ENCODE measurements at regions not wholly inside any gene's neighbourhood (a gene's known extent, or its start where the extent isn't known, plus 50 kb on each side); places are given as distances from the start of the nearest gene placed in this dataset.

- in situ Hi-C loops (cut with MboI; ENCODE audit: low sequenced_read_pairs, unreplicated experiment) = no loop called here
- TF ChIP-seq CTCF (IDR thresholded peaks at IDR 0.05; ENCODE audit: borderline replicate concordance, control extremely low read depth, extremely low read depth, insufficient read depth, missing control alignments) = no peak
- no peak for DNase-seq (ENCODE audit: low spot score)
These were observed 604.0 kb downstream of the ISL1 start for GRCh38 chr5:51987239-51987638.

GRCh38 chr5:51987669-51988209 is 604.5 kb downstream of the ISL1 start:
- no peak for DNase-seq (ENCODE audit: low spot score)
- TF ChIP-seq CTCF (IDR thresholded peaks at IDR 0.05; ENCODE audit: borderline replicate concordance, control extremely low read depth, extremely low read depth, insufficient read depth, missing control alignments) = no peak
- in situ Hi-C loops (cut with MboI; ENCODE audit: low sequenced_read_pairs, unreplicated experiment) = no loop called here

- DNase-seq (ENCODE audit: low spot score) = no peak
- in situ Hi-C loops (cut with MboI; ENCODE audit: low sequenced_read_pairs, unreplicated experiment) = no loop called here
These were observed 605.4 kb downstream of the ISL1 start for GRCh38 chr5:51988634-51989033.

GRCh38 chr5:51990241-51990640 is 607.0 kb downstream of the ISL1 start:
- no peak for TF ChIP-seq CTCF (IDR thresholded peaks at IDR 0.05; ENCODE audit: borderline replicate concordance, control extremely low read depth, extremely low read depth, insufficient read depth, missing control alignments)
- in situ Hi-C loops (cut with MboI; ENCODE audit: low sequenced_read_pairs, unreplicated experiment) = no loop called here
- DNase-seq (ENCODE audit: low spot score) = no peak

More at GRCh38 chr5:51988634-51989033, 605.4 kb downstream of the ISL1 start:
- TF ChIP-seq CTCF (IDR thresholded peaks at IDR 0.05; ENCODE audit: borderline replicate concordance, control extremely low read depth, extremely low read depth, insufficient read depth, missing control alignments) = no peak

- in situ Hi-C loops (cut with MboI; ENCODE audit: low sequenced_read_pairs, unreplicated experiment) = no loop called here
- no peak for TF ChIP-seq CTCF (IDR thresholded peaks at IDR 0.05; ENCODE audit: borderline replicate concordance, control extremely low read depth, extremely low read depth, insufficient read depth, missing control alignments)
- DNase-seq (ENCODE audit: low spot score) = no peak
These were observed 607.5 kb downstream of the ISL1 start for GRCh38 chr5:51990661-51991180.

- DNase-seq (ENCODE audit: low spot score) = no peak
- in situ Hi-C loops (cut with MboI; ENCODE audit: low sequenced_read_pairs, unreplicated experiment) = no loop called here
- TF ChIP-seq CTCF (IDR thresholded peaks at IDR 0.05; ENCODE audit: borderline replicate concordance, control extremely low read depth, extremely low read depth, insufficient read depth, missing control alignments) = no peak
These were observed 608.7 kb downstream of the ISL1 start for GRCh38 chr5:51991940-51992339.
